Parathyroid adenoma (tissue), 2 donors: ENCODE measurements at regions not wholly inside any gene's neighbourhood (a gene's known extent, or its start where the extent isn't known, plus 50 kb on each side); places are given as distances from the start of the nearest gene placed in this dataset.

Source experiments
- H2AFZ ChIP-seq: fragments of 300-600 bp; sonication (generic); one replicate; pipeline ENCODE4 v1.7.0; 2017; ENCODE audit warnings: antibody characterized with exemption, mild to moderate bottlenecking
- H3K27ac ChIP-seq: fragments of 300-600 bp; sonication (generic); one replicate; pipeline ENCODE4 v1.7.0; 2017
- H3K27me3 ChIP-seq: fragments of 300-600 bp; sonication (generic); one replicate; pipeline ENCODE4 v1.7.0; 2017; ENCODE audit warnings: low read length; ENCODE audit not compliant: control insufficient read depth, insufficient read depth
- H3K36me3 ChIP-seq: fragments of 300-600 bp; sonication (generic); one replicate; pipeline ENCODE4 v1.7.0; 2017; ENCODE audit warnings: low read length; ENCODE audit not compliant: control insufficient read depth, insufficient read depth
- H3K4me1 ChIP-seq: fragments of 300-600 bp; sonication (generic); one replicate; pipeline ENCODE4 v1.7.0; 2017; ENCODE audit warnings: control low read depth
- H3K4me2 ChIP-seq: fragments of 300-600 bp; sonication (generic); one replicate; pipeline ENCODE4 v1.7.0; 2017; ENCODE audit warnings: low read length
- H3K4me3 ChIP-seq: fragments of 300-600 bp; sonication (generic); one replicate; pipeline ENCODE4 v1.7.0; 2017; ENCODE audit warnings: low read depth, low read length
- H3K79me2 ChIP-seq: fragments of 300-600 bp; sonication (generic); one replicate; pipeline ENCODE4 v1.7.0; 2017; ENCODE audit warnings: control low read depth
- H3K9ac ChIP-seq: fragments of 300-600 bp; sonication (generic); one replicate; pipeline ENCODE4 v1.7.0; 2017; ENCODE audit warnings: mild to moderate bottlenecking
- H3K9me3 ChIP-seq: fragments of 300-600 bp; sonication (generic); one replicate; pipeline ENCODE4 v1.7.0; 2017; ENCODE audit warnings: low read length; ENCODE audit not compliant: control insufficient read depth
- TF ChIP-seq, protein P1 (sequence below): fragments of 300-600 bp; sonication (generic); IDR thresholded peaks from one replicate; pipeline ENCODE4 v1.7.0; 2017; ENCODE audit warnings: antibody characterized with exemption, mild to moderate bottlenecking
- donor health status: primary hyperparathyroidism.

DNA sequence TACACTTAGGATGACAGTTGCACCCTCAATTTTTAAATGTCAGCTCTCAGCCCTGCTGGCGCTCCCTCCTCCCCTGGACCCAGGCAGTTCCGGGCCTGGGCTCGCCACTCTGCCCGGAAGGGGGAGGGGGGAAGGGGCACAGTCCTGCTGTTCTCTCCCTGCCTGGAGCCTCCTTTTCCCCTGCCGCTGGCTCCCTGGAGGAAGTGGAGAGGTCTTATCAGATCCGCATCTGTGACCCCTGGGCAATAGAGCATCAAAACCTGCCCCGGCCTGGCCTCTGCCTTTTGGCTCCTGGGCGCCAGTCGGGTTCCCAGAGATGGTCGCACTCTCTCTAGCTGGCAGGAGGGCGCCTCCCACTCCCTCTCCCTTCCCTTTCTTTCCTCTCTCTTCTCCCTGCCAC, 149.3 kb downstream of the IRF8 start:
- H3K4me2 ChIP-seq = no peak overlapping the region
- no peak overlapping the region for H2AFZ ChIP-seq
- no peaks in the 10 kb centered on the region for H3K36me3 ChIP-seq
- no peaks in the 10 kb centered on the region for H3K79me2 ChIP-seq
- TF ChIP-seq, protein P1, sequence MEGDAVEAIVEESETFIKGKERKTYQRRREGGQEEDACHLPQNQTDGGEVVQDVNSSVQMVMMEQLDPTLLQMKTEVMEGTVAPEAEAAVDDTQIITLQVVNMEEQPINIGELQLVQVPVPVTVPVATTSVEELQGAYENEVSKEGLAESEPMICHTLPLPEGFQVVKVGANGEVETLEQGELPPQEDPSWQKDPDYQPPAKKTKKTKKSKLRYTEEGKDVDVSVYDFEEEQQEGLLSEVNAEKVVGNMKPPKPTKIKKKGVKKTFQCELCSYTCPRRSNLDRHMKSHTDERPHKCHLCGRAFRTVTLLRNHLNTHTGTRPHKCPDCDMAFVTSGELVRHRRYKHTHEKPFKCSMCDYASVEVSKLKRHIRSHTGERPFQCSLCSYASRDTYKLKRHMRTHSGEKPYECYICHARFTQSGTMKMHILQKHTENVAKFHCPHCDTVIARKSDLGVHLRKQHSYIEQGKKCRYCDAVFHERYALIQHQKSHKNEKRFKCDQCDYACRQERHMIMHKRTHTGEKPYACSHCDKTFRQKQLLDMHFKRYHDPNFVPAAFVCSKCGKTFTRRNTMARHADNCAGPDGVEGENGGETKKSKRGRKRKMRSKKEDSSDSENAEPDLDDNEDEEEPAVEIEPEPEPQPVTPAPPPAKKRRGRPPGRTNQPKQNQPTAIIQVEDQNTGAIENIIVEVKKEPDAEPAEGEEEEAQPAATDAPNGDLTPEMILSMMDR = no peak
- H3K27me3 ChIP-seq = peaks cover 4% of the 10 kb centered on the region
- no peak overlapping the region for H3K27ac ChIP-seq
- H3K4me1 ChIP-seq = no peaks in the 10 kb centered on the region
- H3K9me3 ChIP-seq = no peaks in the 10 kb centered on the region
- H3K9ac ChIP-seq = no peak overlapping the region
- no peak overlapping the region for H3K4me3 ChIP-seq

DNA sequence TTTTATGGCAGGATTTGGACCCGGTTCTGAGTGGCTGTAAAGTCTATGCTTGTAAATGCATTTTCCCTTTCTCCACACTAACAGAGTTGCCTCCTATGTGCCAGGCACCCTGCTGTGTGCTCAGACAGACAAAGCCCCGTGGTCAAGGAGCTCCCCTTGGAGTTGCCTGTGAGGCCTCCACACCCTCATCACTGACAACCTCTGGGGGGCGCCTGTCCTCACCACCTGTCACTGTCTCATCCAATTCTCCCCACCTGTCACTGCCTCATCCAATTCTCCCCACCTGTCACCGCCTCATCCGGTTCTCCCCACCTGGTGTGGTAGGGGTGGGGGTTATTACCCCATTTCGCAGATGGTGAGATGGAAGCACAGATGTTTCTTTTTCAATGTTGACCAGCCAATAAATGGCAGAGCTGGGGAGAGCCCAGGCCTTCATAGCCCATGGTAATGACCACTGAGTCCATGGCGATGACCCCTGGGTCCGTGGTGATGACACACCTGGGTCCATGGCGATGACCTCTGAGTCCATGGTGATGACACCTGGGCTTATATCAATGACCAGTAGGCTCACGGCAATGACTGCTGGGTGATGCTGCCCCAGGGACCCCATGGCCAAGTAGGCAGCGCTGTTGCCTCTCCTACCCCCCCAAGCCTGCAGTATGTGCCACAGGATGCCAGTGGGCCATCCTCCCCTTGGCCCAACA, 150.1 kb downstream of the IRF8 start:
- TF ChIP-seq, protein P1 = no peak

DNA sequence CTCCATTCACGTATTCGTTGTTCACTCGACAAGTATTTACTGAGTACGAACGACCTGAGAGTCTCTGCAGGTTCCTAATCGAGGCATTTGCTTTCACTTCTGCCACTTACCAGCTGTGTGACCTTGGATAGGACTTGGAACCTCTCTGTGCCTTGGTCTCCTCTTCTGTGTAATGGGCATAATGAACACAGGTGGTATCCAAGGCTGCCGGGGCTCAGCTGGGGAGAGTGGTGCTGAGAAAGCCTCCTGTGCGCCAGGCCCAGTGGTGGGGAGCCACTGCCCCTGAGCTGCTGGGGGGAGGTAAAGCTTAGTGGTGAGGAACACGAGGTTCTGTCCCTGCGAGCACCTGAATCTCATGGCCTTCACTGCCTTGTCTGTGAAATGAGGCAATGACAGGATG, 150.7 kb downstream of the IRF8 start:
- Histone ChIP-seq H3K9ac (no peak overlapping the region), H3K4me1 (no peaks in the 10 kb centered on the region), H3K79me2 (no peaks in the 10 kb centered on the region), H3K27me3 (peaks cover 4% of the 10 kb centered on the region), H2AFZ (no peak overlapping the region), H3K4me2 (no peak overlapping the region), H3K9me3 (no peaks in the 10 kb centered on the region), H3K36me3 (no peaks in the 10 kb centered on the region), H3K27ac (no peak overlapping the region), H3K4me3 (no peak overlapping the region)
- TF ChIP-seq, protein P1 = no peak

More for the DNA sequence above, 150.1 kb downstream of the IRF8 start:
- Histone ChIP-seq H3K4me2 (no peak overlapping the region), H3K27ac (no peak overlapping the region), H3K36me3 (no peaks in the 10 kb centered on the region), H3K4me3 (no peak overlapping the region), H3K27me3 (peaks cover 4% of the 10 kb centered on the region), H3K9ac (no peak overlapping the region), H2AFZ (no peak overlapping the region), H3K4me1 (no peaks in the 10 kb centered on the region), H3K79me2 (no peaks in the 10 kb centered on the region), H3K9me3 (no peaks in the 10 kb centered on the region)

DNA sequence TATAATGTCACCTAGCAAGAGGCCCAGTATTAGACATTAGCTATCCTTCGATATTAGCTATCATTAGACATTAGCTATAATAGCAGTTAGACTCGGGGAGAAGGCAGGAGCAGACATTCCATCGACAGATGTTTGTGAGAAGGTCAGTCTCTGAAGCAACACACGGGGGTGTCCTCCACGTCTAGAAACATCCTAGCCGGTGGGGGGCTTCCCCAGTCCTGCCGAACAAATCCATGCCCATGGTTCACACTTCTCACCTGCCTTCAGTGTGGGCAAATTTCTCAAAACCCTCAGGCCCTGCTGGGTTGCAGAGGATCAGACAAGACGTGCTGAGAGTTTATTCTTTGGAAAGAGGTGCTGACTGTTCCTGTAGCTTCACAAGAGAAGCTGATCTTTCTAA, 151.1 kb downstream of the IRF8 start:
- Histone ChIP-seq H3K4me2 (no peak overlapping the region), H3K9me3 (no peaks in the 10 kb centered on the region), H3K4me3 (no peak overlapping the region), H3K9ac (no peak overlapping the region), H3K4me1 (no peaks in the 10 kb centered on the region), H3K79me2 (no peaks in the 10 kb centered on the region), H3K36me3 (no peaks in the 10 kb centered on the region), H3K27ac (no peak overlapping the region), H2AFZ (no peak overlapping the region), H3K27me3 (peaks cover 4% of the 10 kb centered on the region)
- TF ChIP-seq, protein P1 = no peak
